HepG2 (cell line): ENCODE measurements at regions not wholly inside any gene's neighbourhood (a gene's known extent, or its start where the extent isn't known, plus 50 kb on each side); places are given as distances from the start of the nearest gene placed in this dataset.

Source experiments
- ATAC-seq: fragments of 200-7000 bp; cut with Tn5 transposase; 3 replicates; pipeline ENCODE4 v1.9.1; 2020; ENCODE audit warnings: mild to moderate bottlenecking, moderate library complexity
- BruUV-seq: library from RNA; stranded (reverse); fragments of 400-500 nt; replicated peaks from 2 replicates; lab custom pipeline; 2021; lab: Mats Ljungman, UMichigan
- CTCF ChIA-PET: fragments of 300-600 bp; formaldehyde crosslinking; extraction: SDS; loops from one replicate; lab custom pipeline; 2021; ENCODE audit warnings: low total read pairs, inconsistent platforms, low intra/inter-chr PET ratio; lab: Yijun Ruan, JAX
- POLR2A ChIA-PET: fragments of 350-600 bp; sonication (Branson Sonifier 250); formaldehyde crosslinking; loops from one replicate; lab custom pipeline; 2020; ENCODE audit warnings: antibody characterized with exemption, inconsistent platforms; lab: Yijun Ruan, JAX
- DNase-seq: peaks from one replicate; pipeline ENCODE4 v3.0.0-alpha.2; 2015; ENCODE audit warnings: low spot score
- FAIRE-seq: peaks from 3 replicates; lab custom pipeline; 2011; peaks lifted over from hg19 to GRCh38; lab: Jason Lieb, UNC
- H2AFZ ChIP-seq: one replicate; pipeline ENCODE4 v1.6.1; 2011; ENCODE audit warnings: low read length, inconsistent platforms
- H3K27ac ChIP-seq: fragments of 300-600 bp; 3 replicates; pipeline ENCODE4 v1.8.0; 2011; ENCODE audit warnings: mixed run types, mild to moderate bottlenecking, mixed read lengths, low read length, inconsistent platforms; ENCODE audit not compliant: insufficient read depth; ENCODE audit errors: extremely low read length
- H3K27me3 ChIP-seq, 2 experiments: fragments of 200-600 bp in 1 of 2; 2 replicates in 1 of 2; 3 replicates in 1 of 2; pipeline versions ENCODE4 v1.6.0 to v1.8.0; 2011; ENCODE audit warnings: low read length in 2 of 2, mild to moderate bottlenecking in 2 of 2, moderate library complexity in 2 of 2, inconsistent platforms in 1 of 2; ENCODE audit not compliant: insufficient read depth in 2 of 2, control insufficient read depth in 1 of 2
- H3K36me3 ChIP-seq, 2 experiments: fragments of 200-600 bp in 1 of 2; replicated peaks in 1 of 2; 2 replicates in 1 of 2; 3 replicates in 1 of 2; pipeline versions ENCODE4 v1.5.1 to v1.8.0; 2011; ENCODE audit warnings: low read length in 2 of 2, inconsistent platforms in 1 of 2; ENCODE audit not compliant: insufficient read depth in 2 of 2, control insufficient read depth in 1 of 2
- H3K4me1 ChIP-seq: 2 replicates; pipeline ENCODE4 v1.5.1; 2012; ENCODE audit warnings: low read length, inconsistent platforms; ENCODE audit not compliant: insufficient read depth
- H3K4me2 ChIP-seq: 2 replicates; pipeline ENCODE4 v1.6.0; 2011; ENCODE audit warnings: low read depth, low read length, inconsistent platforms
- H3K4me3 ChIP-seq, 3 experiments: fragments of 200-600 bp in 1 of 3; sonication (generic), shearing (Covaris generic) in 1 of 3; replicated peaks in 1 of 3; 2 replicates each; pipeline ENCODE4 v1.5.1; 2011 to 2016; ENCODE audit warnings: low read length in 3 of 3, inconsistent platforms in 2 of 3, low read depth in 2 of 3, mild to moderate bottlenecking in 2 of 3, control low read depth in 1 of 3, mixed read lengths in 1 of 3; ENCODE audit not compliant: insufficient read depth in 1 of 3
- H3K79me2 ChIP-seq: one replicate; pipeline ENCODE4 v1.6.1; 2011; ENCODE audit warnings: low read length, inconsistent platforms; ENCODE audit not compliant: insufficient read depth
- H3K9ac ChIP-seq: 2 replicates; pipeline ENCODE4 v1.6.0; 2011; ENCODE audit warnings: mild to moderate bottlenecking, low read depth, low read length, inconsistent platforms; ENCODE audit not compliant: insufficient read depth
- H3K9me3 ChIP-seq: 2 replicates; pipeline ENCODE4 v1.5.1; 2012; ENCODE audit warnings: mild to moderate bottlenecking, low read length
- H4K20me1 ChIP-seq: 2 replicates; pipeline ENCODE4 v1.6.0; 2011; ENCODE audit warnings: inconsistent platforms, mild to moderate bottlenecking, low read length, moderate library complexity; ENCODE audit not compliant: insufficient read depth
- ARHGAP35 ChIP-seq: sonication (generic); formaldehyde crosslinking; IDR thresholded peaks from 2 replicates; pipeline ENCODE4 v1.9.0; 2022; ENCODE audit warnings: mild to moderate bottlenecking, inconsistent platforms, moderate library complexity, missing genetic modification reagents, borderline replicate concordance
- CBX5 ChIP-seq: sonication (generic); formaldehyde crosslinking; IDR thresholded peaks from 2 replicates; pipeline ENCODE4 v1.4.0; 2020; ENCODE audit warnings: missing genetic modification reagents, borderline replicate concordance
- JUND ChIP-seq: sonication (generic); formaldehyde crosslinking; IDR thresholded peaks from 2 replicates; pipeline ENCODE4 v1.8.0; 2022; ENCODE audit warnings: mild to moderate bottlenecking, missing genetic modification reagents
- RNF219 ChIP-seq: sonication (generic); formaldehyde crosslinking; IDR thresholded peaks from 2 replicates; pipeline ENCODE4 v1.5.0; 2020; ENCODE audit warnings: mild to moderate bottlenecking, missing genetic modification reagents
- U2AF1 ChIP-seq: fragments of 200-400 bp; formaldehyde crosslinking; optimal IDR thresholded peaks from 2 replicates; pipeline ENCODE3; 2017; ENCODE audit warnings: mild to moderate bottlenecking, low read depth, low read length
- ZNF382 ChIP-seq: sonication (generic); formaldehyde crosslinking; IDR thresholded peaks from 2 replicates; pipeline ENCODE4 v1.5.0; 2020; ENCODE audit warnings: missing genetic modification reagents, mild to moderate bottlenecking, borderline replicate concordance
- ZNF562 ChIP-seq: sonication (generic); formaldehyde crosslinking; IDR thresholded peaks from 2 replicates; pipeline ENCODE4 v1.8.0; 2022; ENCODE audit warnings: missing genetic modification reagents, borderline replicate concordance
- ZNF83 ChIP-seq: sonication (generic); formaldehyde crosslinking; IDR thresholded peaks from 2 replicates; pipeline ENCODE4 v1.4.0; 2020; ENCODE audit warnings: missing genetic modification reagents, mild to moderate bottlenecking, borderline replicate concordance
- WGBS: methylation state at CpG from one replicate; pipeline ENCODE4 v1.1.6; 2017; ENCODE audit warnings: low lambda C conversion rate; 5-methylcytosine and 5-hydroxymethylcytosine counted together
- in situ Hi-C: cut with HindIII; loops from 2 replicates; pipeline ENCODE4 v1.10.0; 2017; ENCODE audit warnings: low pct_unique_long_range_greater_than_20kb; ENCODE audit not compliant: extremely low pct_ligation_motif_present
- intact Hi-C: fragments of 100-400 bp; cut with micrococcal nuclease; formaldehyde crosslinking; loops from one replicate; pipeline ENCODE4 v1.10.0; 2022; ENCODE audit not compliant: unreplicated experiment
- TF ChIP-seq, protein P1 (sequence below): IDR thresholded peaks from 2 replicates; pipeline ENCODE4 v1.6.1; 2016; ENCODE audit warnings: low read depth, missing genetic modification reagents, missing compliant biosample characterization
- TF ChIP-seq, protein P2 (sequence below): sonication (generic); formaldehyde crosslinking; IDR thresholded peaks from 2 replicates; pipeline ENCODE4 v1.4.0; 2020; ENCODE audit warnings: mild to moderate bottlenecking, missing genetic modification reagents
- TF ChIP-seq, protein P3 (sequence below): sonication (generic); formaldehyde crosslinking; IDR thresholded peaks from 2 replicates; pipeline ENCODE4 v1.8.0; 2022; ENCODE audit warnings: mild to moderate bottlenecking, missing genetic modification reagents, moderate library complexity
- TF ChIP-seq, protein P4 (sequence below): sonication (generic); formaldehyde crosslinking; IDR thresholded peaks from 2 replicates; pipeline ENCODE4 v1.9.0; 2022; ENCODE audit warnings: low read depth, missing genetic modification reagents

DNA sequence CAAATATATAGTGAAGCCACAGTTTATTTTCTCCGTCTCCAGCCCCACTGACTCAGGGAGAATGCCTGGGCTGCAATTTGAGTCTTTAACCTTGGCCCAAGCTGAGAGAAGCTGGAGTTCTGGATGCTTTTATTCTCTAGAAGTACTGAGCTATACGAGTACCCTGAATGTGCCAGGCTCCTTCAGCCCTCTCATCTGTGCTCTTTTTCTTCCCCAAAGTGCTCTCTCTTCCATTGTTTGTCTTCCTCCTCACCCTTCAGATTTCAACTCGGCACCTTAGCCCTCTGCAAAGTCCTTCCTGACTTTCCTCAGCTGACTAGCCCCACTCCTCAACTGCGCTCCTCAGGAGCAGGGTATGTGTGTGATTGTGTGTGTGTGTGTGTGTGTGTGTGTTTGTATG, 75.6 kb upstream of the AGBL1 start:
- FAIRE-seq (no peak), DNase-seq (no peak), ATAC-seq (no peak)
- no peak overlapping the region for H2AFZ ChIP-seq
- WGBS: 29% methylated on average over 4 of the region's 4 CpGs
- no peaks in the 10 kb centered on the region for H4K20me1 ChIP-seq
- no peak overlapping the region for H3K9ac ChIP-seq
- CTCF ChIA-PET: no interaction called here
- no peak overlapping the region for H3K4me2 ChIP-seq
- no peak overlapping the region for H3K4me3 ChIP-seq
- no peak overlapping the region for H3K27ac ChIP-seq
- H3K27me3 ChIP-seq: no peaks in the 10 kb centered on the region
- in situ Hi-C loops (no loop called here), intact Hi-C loops (loop anchor here (10.0 kb wide), 1 partner anchor 641 kb away; no protein-coding TSS in a partner anchor)
- POLR2A ChIA-PET: no interaction called here
- no peaks in the 10 kb centered on the region for H3K36me3 ChIP-seq
- no TSS peak for BruUV-seq
- H3K9me3 ChIP-seq: no peaks in the 10 kb centered on the region
- no peaks in the 10 kb centered on the region for H3K4me1 ChIP-seq
- no peaks in the 10 kb centered on the region for H3K79me2 ChIP-seq
- TF ChIP-seq RNF219 (CRISPR knock-in tag) (no peak), U2AF1 (no peak), ARHGAP35 (no peak), ZNF562 (CRISPR knock-in tag) (no peak), ZNF83 (no peak), JUND (CRISPR knock-in tag) (no peak), ZNF382 (no peak), CBX5 (no peak)
- TF ChIP-seq, protein P1, sequence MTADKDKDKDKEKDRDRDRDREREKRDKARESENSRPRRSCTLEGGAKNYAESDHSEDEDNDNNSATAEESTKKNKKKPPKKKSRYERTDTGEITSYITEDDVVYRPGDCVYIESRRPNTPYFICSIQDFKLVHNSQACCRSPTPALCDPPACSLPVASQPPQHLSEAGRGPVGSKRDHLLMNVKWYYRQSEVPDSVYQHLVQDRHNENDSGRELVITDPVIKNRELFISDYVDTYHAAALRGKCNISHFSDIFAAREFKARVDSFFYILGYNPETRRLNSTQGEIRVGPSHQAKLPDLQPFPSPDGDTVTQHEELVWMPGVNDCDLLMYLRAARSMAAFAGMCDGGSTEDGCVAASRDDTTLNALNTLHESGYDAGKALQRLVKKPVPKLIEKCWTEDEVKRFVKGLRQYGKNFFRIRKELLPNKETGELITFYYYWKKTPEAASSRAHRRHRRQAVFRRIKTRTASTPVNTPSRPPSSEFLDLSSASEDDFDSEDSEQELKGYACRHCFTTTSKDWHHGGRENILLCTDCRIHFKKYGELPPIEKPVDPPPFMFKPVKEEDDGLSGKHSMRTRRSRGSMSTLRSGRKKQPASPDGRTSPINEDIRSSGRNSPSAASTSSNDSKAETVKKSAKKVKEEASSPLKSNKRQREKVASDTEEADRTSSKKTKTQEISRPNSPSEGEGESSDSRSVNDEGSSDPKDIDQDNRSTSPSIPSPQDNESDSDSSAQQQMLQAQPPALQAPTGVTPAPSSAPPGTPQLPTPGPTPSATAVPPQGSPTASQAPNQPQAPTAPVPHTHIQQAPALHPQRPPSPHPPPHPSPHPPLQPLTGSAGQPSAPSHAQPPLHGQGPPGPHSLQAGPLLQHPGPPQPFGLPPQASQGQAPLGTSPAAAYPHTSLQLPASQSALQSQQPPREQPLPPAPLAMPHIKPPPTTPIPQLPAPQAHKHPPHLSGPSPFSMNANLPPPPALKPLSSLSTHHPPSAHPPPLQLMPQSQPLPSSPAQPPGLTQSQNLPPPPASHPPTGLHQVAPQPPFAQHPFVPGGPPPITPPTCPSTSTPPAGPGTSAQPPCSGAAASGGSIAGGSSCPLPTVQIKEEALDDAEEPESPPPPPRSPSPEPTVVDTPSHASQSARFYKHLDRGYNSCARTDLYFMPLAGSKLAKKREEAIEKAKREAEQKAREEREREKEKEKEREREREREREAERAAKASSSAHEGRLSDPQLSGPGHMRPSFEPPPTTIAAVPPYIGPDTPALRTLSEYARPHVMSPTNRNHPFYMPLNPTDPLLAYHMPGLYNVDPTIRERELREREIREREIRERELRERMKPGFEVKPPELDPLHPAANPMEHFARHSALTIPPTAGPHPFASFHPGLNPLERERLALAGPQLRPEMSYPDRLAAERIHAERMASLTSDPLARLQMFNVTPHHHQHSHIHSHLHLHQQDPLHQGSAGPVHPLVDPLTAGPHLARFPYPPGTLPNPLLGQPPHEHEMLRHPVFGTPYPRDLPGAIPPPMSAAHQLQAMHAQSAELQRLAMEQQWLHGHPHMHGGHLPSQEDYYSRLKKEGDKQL (CRISPR knock-in tag): no peak
- TF ChIP-seq, protein P2, sequence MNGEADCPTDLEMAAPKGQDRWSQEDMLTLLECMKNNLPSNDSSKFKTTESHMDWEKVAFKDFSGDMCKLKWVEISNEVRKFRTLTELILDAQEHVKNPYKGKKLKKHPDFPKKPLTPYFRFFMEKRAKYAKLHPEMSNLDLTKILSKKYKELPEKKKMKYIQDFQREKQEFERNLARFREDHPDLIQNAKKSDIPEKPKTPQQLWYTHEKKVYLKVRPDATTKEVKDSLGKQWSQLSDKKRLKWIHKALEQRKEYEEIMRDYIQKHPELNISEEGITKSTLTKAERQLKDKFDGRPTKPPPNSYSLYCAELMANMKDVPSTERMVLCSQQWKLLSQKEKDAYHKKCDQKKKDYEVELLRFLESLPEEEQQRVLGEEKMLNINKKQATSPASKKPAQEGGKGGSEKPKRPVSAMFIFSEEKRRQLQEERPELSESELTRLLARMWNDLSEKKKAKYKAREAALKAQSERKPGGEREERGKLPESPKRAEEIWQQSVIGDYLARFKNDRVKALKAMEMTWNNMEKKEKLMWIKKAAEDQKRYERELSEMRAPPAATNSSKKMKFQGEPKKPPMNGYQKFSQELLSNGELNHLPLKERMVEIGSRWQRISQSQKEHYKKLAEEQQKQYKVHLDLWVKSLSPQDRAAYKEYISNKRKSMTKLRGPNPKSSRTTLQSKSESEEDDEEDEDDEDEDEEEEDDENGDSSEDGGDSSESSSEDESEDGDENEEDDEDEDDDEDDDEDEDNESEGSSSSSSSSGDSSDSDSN (CRISPR knock-in tag): no peak
- TF ChIP-seq, protein P3, sequence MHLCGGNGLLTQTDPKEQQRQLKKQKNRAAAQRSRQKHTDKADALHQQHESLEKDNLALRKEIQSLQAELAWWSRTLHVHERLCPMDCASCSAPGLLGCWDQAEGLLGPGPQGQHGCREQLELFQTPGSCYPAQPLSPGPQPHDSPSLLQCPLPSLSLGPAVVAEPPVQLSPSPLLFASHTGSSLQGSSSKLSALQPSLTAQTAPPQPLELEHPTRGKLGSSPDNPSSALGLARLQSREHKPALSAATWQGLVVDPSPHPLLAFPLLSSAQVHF (CRISPR knock-in tag): no peak
- TF ChIP-seq, protein P4, sequence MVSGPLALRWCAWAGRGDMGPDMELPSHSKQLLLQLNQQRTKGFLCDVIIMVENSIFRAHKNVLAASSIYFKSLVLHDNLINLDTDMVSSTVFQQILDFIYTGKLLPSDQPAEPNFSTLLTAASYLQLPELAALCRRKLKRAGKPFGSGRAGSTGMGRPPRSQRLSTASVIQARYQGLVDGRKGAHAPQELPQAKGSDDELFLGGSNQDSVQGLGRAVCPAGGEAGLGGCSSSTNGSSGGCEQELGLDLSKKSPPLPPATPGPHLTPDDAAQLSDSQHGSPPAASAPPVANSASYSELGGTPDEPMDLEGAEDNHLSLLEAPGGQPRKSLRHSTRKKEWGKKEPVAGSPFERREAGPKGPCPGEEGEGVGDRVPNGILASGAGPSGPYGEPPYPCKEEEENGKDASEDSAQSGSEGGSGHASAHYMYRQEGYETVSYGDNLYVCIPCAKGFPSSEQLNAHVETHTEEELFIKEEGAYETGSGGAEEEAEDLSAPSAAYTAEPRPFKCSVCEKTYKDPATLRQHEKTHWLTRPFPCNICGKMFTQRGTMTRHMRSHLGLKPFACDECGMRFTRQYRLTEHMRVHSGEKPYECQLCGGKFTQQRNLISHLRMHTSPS (CRISPR knock-in tag): no peak
